GM18909 (cell line): ENCODE measurements at regions not wholly inside any gene's neighbourhood (a gene's known extent, or its start where the extent isn't known, plus 50 kb on each side); places are given as distances from the start of the nearest gene placed in this dataset.
"Not testable (repeated sequence)": the region's sequence is repeated elsewhere in the genome, so short reads cannot be mapped to it uniquely, and the experiment has no call there.

Source experiments
- ATAC-seq: cut with Tn5 transposase; IDR thresholded peaks from one replicate; pipeline ENCODE4 v1.9.1; 2021; ENCODE audit warnings: mild to moderate bottlenecking; ENCODE audit not compliant: unreplicated experiment, poor library complexity

- no peak for ATAC-seq
Observed at GRCh38 chr12:25615119-25615518, 62.0 kb upstream of the LMNTD1 start.

GRCh38 chr12:25616286-25616685 lies 63.2 kb upstream of the LMNTD1 start:
- ATAC-seq = no peak

GRCh38 chr12:25617991-25618390 lies 64.9 kb upstream of the LMNTD1 start:
- no peak for ATAC-seq

- no peak for ATAC-seq
Observed at GRCh38 chr12:25623816-25624215, 70.7 kb upstream of the LMNTD1 start.

GRCh38 chr12:25625146-25625545 lies 72.1 kb upstream of the LMNTD1 start:
- no peak for ATAC-seq

GRCh38 chr12:25629341-25629740 lies 76.3 kb upstream of the LMNTD1 start:
- no peak for ATAC-seq

GRCh38 chr12:25630735-25631515 lies 77.8 kb upstream of the LMNTD1 start:
- ATAC-seq = not testable (repeated sequence)

GRCh38 chr12:25633149-25633548 lies 80.1 kb upstream of the LMNTD1 start:
- ATAC-seq = not testable (repeated sequence)

GRCh38 chr12:25637752-25638151 lies 84.7 kb upstream of the LMNTD1 start:
- ATAC-seq = no peak

GRCh38 chr12:25639406-25639805 lies 86.3 kb upstream of the LMNTD1 start:
- ATAC-seq = no peak

- ATAC-seq = no peak
Observed at GRCh38 chr12:25644979-25645378, 91.9 kb upstream of the LMNTD1 start.

GRCh38 chr12:25645427-25645826 lies 92.3 kb upstream of the LMNTD1 start:
- no peak for ATAC-seq

GRCh38 chr12:25651931-25652330 lies 98.8 kb upstream of the LMNTD1 start:
- no peak for ATAC-seq

- ATAC-seq = no peak
Observed at GRCh38 chr12:25652371-25652770, 99.3 kb upstream of the LMNTD1 start.

- no peak for ATAC-seq
Observed at GRCh38 chr12:25653487-25654175, 100.5 kb upstream of the LMNTD1 start.

GRCh38 chr12:25655702-25656101 lies 102.6 kb upstream of the LMNTD1 start:
- no peak for ATAC-seq

GRCh38 chr12:25659621-25660020 lies 106.5 kb upstream of the LMNTD1 start:
- ATAC-seq = no peak

- no peak for ATAC-seq
Observed at GRCh38 chr12:25670076-25671055, 117.3 kb upstream of the LMNTD1 start.

GRCh38 chr12:25675808-25676207 lies 122.7 kb upstream of the LMNTD1 start:
- ATAC-seq = no peak

GRCh38 chr12:25677232-25677937 lies 124.3 kb upstream of the LMNTD1 start:
- no peak for ATAC-seq
